ENCODE measurements at regions not wholly inside any gene's neighbourhood (a gene's known extent, or its start where the extent isn't known, plus 50 kb on each side); places are given as distances from the start of the nearest gene placed in this dataset.

GRCh38 chr1:101148980-101149379 lies 87.8 kb upstream of the S1PR1 start:
- BruUV-seq (replicated peaks): no TSS peak
- H2AFZ ChIP-seq: 0 out of 2 replicates have a peak overlapping the region, but pooled peaks have one; percentile 15

GRCh38 chr1:101147381-101147780 lies 89.4 kb upstream of the S1PR1 start:
- H3F3A ChIP-seq (ENCODE audit: insufficient read depth, low read depth): peaks cover 8% of the 10 kb centered on the region; the same call in 1 of the 2 replicates
- CTCF ChIA-PET: no interaction called here
- TF ChIP-seq CTCF (conservative IDR thresholded peaks at IDR 0.05) (no peak), EZH2 (IDR thresholded peaks at IDR 0.05; ENCODE audit: low read depth) (no peak)
- H3K4me2 ChIP-seq: no peak overlapping the region
- no peaks in the 10 kb centered on the region for H4K20me1 ChIP-seq (ENCODE audit: insufficient read depth)
- no TSS peak for BruUV-seq (replicated peaks)
- DNase-seq: peak in 1 of 2 experiments; percentile 29
- POLR2A ChIA-PET (ENCODE audit: unreplicated experiment): interaction anchor here (0.7 kb wide), 1 partner anchor 92 kb away, joined by 3 read pairs; no protein-coding TSS in a partner anchor
- intact Hi-C loops (cut with micrococcal nuclease; ENCODE audit: unreplicated experiment): loop anchor here (10.0 kb wide), 1 partner anchor 123 kb away; the partner anchor contains the start of gene DPH5
- no peak overlapping the region for H3K4me3 ChIP-seq
- no peaks in the 10 kb centered on the region for H3K27me3 ChIP-seq (ENCODE audit: insufficient read depth, low read depth)
- H3K27ac ChIP-seq: no peak overlapping the region
- H3K36me3 ChIP-seq (ENCODE audit: low read depth): no peaks in the 10 kb centered on the region
- H2AFZ ChIP-seq: no peak overlapping the region
- H3K9me2 ChIP-seq (ENCODE audit: insufficient read depth): no peaks in the 10 kb centered on the region
- no peaks in the 10 kb centered on the region for H3K9me3 ChIP-seq (ENCODE audit: insufficient read depth, low read depth)
- H3K79me2 ChIP-seq (ENCODE audit: low read depth): no peaks in the 10 kb centered on the region
- peaks cover 14% of the 10 kb centered on the region for H3K4me1 ChIP-seq (replicated peaks; ENCODE audit: insufficient read depth)

More at GRCh38 chr1:101148980-101149379, 87.8 kb upstream of the S1PR1 start:
- intact Hi-C loops (cut with micrococcal nuclease; ENCODE audit: unreplicated experiment): loop anchor here (10.0 kb wide), 1 partner anchor 124 kb away; the partner anchor contains the start of gene DPH5
- no peaks in the 10 kb centered on the region for H3K27me3 ChIP-seq (ENCODE audit: insufficient read depth, low read depth)
- no peak overlapping the region for H3K4me3 ChIP-seq
- TF ChIP-seq CTCF (conservative IDR thresholded peaks at IDR 0.05): no peak
- TF ChIP-seq EZH2 (IDR thresholded peaks at IDR 0.05; ENCODE audit: low read depth): no peak
- no peaks in the 10 kb centered on the region for H3K79me2 ChIP-seq (ENCODE audit: low read depth)
- H3K4me2 ChIP-seq: no peak overlapping the region
- H3F3A ChIP-seq (ENCODE audit: insufficient read depth, low read depth): peaks cover 8% of the 10 kb centered on the region; the same call in 1 of the 2 replicates
- no peaks in the 10 kb centered on the region for H4K20me1 ChIP-seq (ENCODE audit: insufficient read depth)
- DNase-seq: peak in 1 of 2 experiments; percentile 26
- H3K9me2 ChIP-seq (ENCODE audit: insufficient read depth): no peaks in the 10 kb centered on the region
- no peaks in the 10 kb centered on the region for H3K36me3 ChIP-seq (ENCODE audit: low read depth)
- CTCF ChIA-PET: no interaction called here
- H3K9me3 ChIP-seq (ENCODE audit: insufficient read depth, low read depth): no peaks in the 10 kb centered on the region
- POLR2A ChIA-PET (ENCODE audit: unreplicated experiment): interaction anchor here (0.7 kb wide), 1 partner anchor 1188 kb away, joined by 6 read pairs; no protein-coding TSS in a partner anchor
- no peak overlapping the region for H3K27ac ChIP-seq
- peaks cover 14% of the 10 kb centered on the region for H3K4me1 ChIP-seq (replicated peaks; ENCODE audit: insufficient read depth)

- POLR2A ChIA-PET (ENCODE audit: unreplicated experiment): no interaction called here
- no peaks in the 10 kb centered on the region for H3K79me2 ChIP-seq (ENCODE audit: low read depth)
- intact Hi-C loops (cut with micrococcal nuclease; ENCODE audit: unreplicated experiment): loop anchor here (10.0 kb wide), 1 partner anchor 121 kb away; the partner anchor contains the start of gene DPH5
These were observed 91.4 kb upstream of the S1PR1 start for GRCh38 chr1:101145449-101145820.

More at GRCh38 chr1:101145449-101145820, 91.4 kb upstream of the S1PR1 start:
- TF ChIP-seq EZH2 (IDR thresholded peaks at IDR 0.05; ENCODE audit: low read depth) (no peak), CTCF (conservative IDR thresholded peaks at IDR 0.05) (no peak)
- Histone ChIP-seq H3K4me1 (replicated peaks; ENCODE audit: insufficient read depth) (peaks cover 6% of the 10 kb centered on the region), H3F3A (ENCODE audit: insufficient read depth, low read depth) (peaks cover under 1% of the 10 kb centered on the region; the same call in 1 of the 2 replicates), H3K9me3 (ENCODE audit: insufficient read depth, low read depth) (no peaks in the 10 kb centered on the region), H2AFZ (no peak overlapping the region; the same call in 1 of the 2 replicates), H3K4me3 (no peak overlapping the region), H3K9me2 (ENCODE audit: insufficient read depth) (no peaks in the 10 kb centered on the region), H3K27me3 (ENCODE audit: insufficient read depth, low read depth) (no peaks in the 10 kb centered on the region), H3K27ac (no peak overlapping the region), H3K4me2 (no peak overlapping the region), H3K36me3 (ENCODE audit: low read depth) (no peaks in the 10 kb centered on the region), H4K20me1 (ENCODE audit: insufficient read depth) (no peaks in the 10 kb centered on the region)
- BruUV-seq (replicated peaks): no TSS peak
- DNase-seq: no peak
- CTCF ChIA-PET: interaction anchor here (0.6 kb wide), 1 partner anchor 79 kb away, joined by 3 read pairs; no protein-coding TSS in a partner anchor
